ENCODE measurements at regions not wholly inside any gene's neighbourhood (a gene's known extent, or its start where the extent isn't known, plus 50 kb on each side); places are given as distances from the start of the nearest gene placed in this dataset.
"Not testable (repeated sequence)": the region's sequence is repeated elsewhere in the genome, so short reads cannot be mapped to it uniquely, and the experiment has no call there.

- not testable (repeated sequence) for TF ChIP-seq CTCF, POLR2A (IDR thresholded peaks at IDR 0.05)
Observed at GRCh38 chr4:59676992-59677391, 1523.1 kb upstream of the ADGRL3 start.
